ENCODE measurements at regions not wholly inside any gene's neighbourhood (a gene's known extent, or its start where the extent isn't known, plus 50 kb on each side); places are given as distances from the start of the nearest gene placed in this dataset.

GRCh38 chr15:24748812-24749439 is 73.4 kb downstream of the NPAP1 start:
- Histone ChIP-seq H3K9me3 (ENCODE audit: control insufficient read depth, insufficient read depth, low read depth, low read length) (0 out of 2 replicates have a peak, but pooled peaks cover 3% of the 10 kb centered on the region), H3K27ac (ENCODE audit: low read length) (no peak overlapping the region), H3K4me3 (ENCODE audit: low read depth in 2 of 2, low read length in 2 of 2) (no peak overlapping the region), H3K36me3 (ENCODE audit: control insufficient read depth, insufficient read depth, low read length) (no peaks in the 10 kb centered on the region), H3K27me3 (ENCODE audit: control insufficient read depth, insufficient read depth, low read length) (no peaks in the 10 kb centered on the region), H3K4me1 (ENCODE audit: control insufficient read depth, insufficient read depth, low read length) (no peaks in the 10 kb centered on the region)
- POLR2A ChIA-PET = no interaction called here
- in situ Hi-C loops (cut with HindIII; ENCODE audit: low pct_unique_long_range_greater_than_20kb, low sequenced_read_pairs) = no loop called here
- ATAC-seq (no peak), DNase-seq (ENCODE audit: low read depth, low spot score) (no peak)
- CTCF ChIA-PET = no interaction called here
- intact Hi-C loops (cut with micrococcal nuclease; ENCODE audit: unreplicated experiment) = no loop called here
- no TSS peak for BruUV-seq (replicated peaks)
- TF ChIP-seq SIN3A (IDR thresholded peaks at IDR 0.05; ENCODE audit: borderline replicate concordance, insufficient read depth, low read depth, low read length) (no peak), TCF7L2 (IDR thresholded peaks at IDR 0.05; ENCODE audit: low read depth, low read length) (no peak), POLR2AphosphoS5 (IDR thresholded peaks at IDR 0.05; ENCODE audit: low read depth, low read length) (no peak), REST (IDR thresholded peaks at IDR 0.05; ENCODE audit: insufficient read depth in 1 of 2, low read depth in 2 of 2, low read length in 1 of 2) (no peak), CTCF (IDR thresholded peaks at IDR 0.05) (no peak)

DNA sequence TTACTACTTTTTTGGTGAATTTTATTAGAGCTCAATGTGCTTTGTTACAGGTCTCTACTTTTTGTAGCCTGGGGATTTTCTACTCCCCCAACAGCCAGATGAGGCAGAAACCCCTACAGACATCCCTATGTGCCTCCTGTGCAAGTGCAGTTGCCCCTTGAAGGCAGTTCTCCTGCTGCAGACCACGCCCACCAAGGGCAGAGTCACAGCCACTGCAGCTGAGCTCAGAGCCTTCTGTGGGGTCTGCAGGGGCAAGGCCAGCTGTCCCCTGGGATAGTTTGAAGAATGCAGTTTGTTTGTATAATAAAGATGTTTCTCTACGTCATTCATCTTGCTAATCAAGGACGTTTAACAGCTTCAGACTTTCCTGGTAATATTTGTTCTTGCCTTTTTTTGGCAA is 76.8 kb downstream of the NPAP1 start:
- CTCF ChIA-PET = no interaction called here
- no peak for ATAC-seq

More for the DNA sequence above, 76.8 kb downstream of the NPAP1 start:
- Histone ChIP-seq H3K4me1 (ENCODE audit: control insufficient read depth, insufficient read depth, low read length) (no peaks in the 10 kb centered on the region), H3K27me3 (ENCODE audit: control insufficient read depth, insufficient read depth, low read length) (no peaks in the 10 kb centered on the region), H3K4me3 (ENCODE audit: low read depth in 2 of 2, low read length in 2 of 2) (no peak overlapping the region), H3K27ac (ENCODE audit: low read length) (no peak overlapping the region), H3K36me3 (ENCODE audit: control insufficient read depth, insufficient read depth, low read length) (no peaks in the 10 kb centered on the region), H3K9me3 (ENCODE audit: control insufficient read depth, insufficient read depth, low read depth, low read length) (0 out of 2 replicates have a peak, but pooled peaks cover 3% of the 10 kb centered on the region)
- TF ChIP-seq REST (IDR thresholded peaks at IDR 0.05; ENCODE audit: insufficient read depth in 1 of 2, low read depth in 2 of 2, low read length in 1 of 2) = no peak
- TF ChIP-seq SIN3A (IDR thresholded peaks at IDR 0.05; ENCODE audit: borderline replicate concordance, insufficient read depth, low read depth, low read length) = no peak
- TF ChIP-seq POLR2AphosphoS5 (IDR thresholded peaks at IDR 0.05; ENCODE audit: low read depth, low read length) = no peak
- TF ChIP-seq TCF7L2 (IDR thresholded peaks at IDR 0.05; ENCODE audit: low read depth, low read length) = no peak
- TF ChIP-seq CTCF (IDR thresholded peaks at IDR 0.05) = no peak
- in situ Hi-C loops (cut with HindIII; ENCODE audit: low pct_unique_long_range_greater_than_20kb, low sequenced_read_pairs) = no loop called here
- no TSS peak for BruUV-seq (replicated peaks)
- intact Hi-C loops (cut with micrococcal nuclease; ENCODE audit: unreplicated experiment) = no loop called here
- DNase-seq (ENCODE audit: low read depth, low spot score) = no peak
- POLR2A ChIA-PET = no interaction called here

All from Panc1 (cell line).